OCI-LY1 (cell line): ENCODE measurements at regions not wholly inside any gene's neighbourhood (a gene's known extent, or its start where the extent isn't known, plus 50 kb on each side); places are given as distances from the start of the nearest gene placed in this dataset.

Source experiments
- H2AFZ ChIP-seq: fragments of 200-600 bp; sonication (generic), shearing (Covaris generic); 2 replicates; pipeline ENCODE4 v1.6.0; 2014; ENCODE audit warnings: antibody characterized with exemption, mild to moderate bottlenecking, low read length
- H3F3A ChIP-seq: fragments of 200-600 bp; sonication (generic), shearing (Covaris generic); 2 replicates; pipeline ENCODE4 v1.6.0; 2014; ENCODE audit warnings: mild to moderate bottlenecking, antibody characterized with exemption, low read length, moderate library complexity; ENCODE audit not compliant: insufficient read depth
- H3K27ac ChIP-seq: fragments of 200-600 bp; sonication (generic); 2 replicates; pipeline ENCODE4 v1.5.1; 2014; ENCODE audit warnings: low read length, mixed run types, mild to moderate bottlenecking, low read depth; ENCODE audit not compliant: poor library complexity, severe bottlenecking
- H3K27me3 ChIP-seq: fragments of 200-600 bp; sonication (generic); 2 replicates; pipeline ENCODE4 v1.6.0; 2014; ENCODE audit warnings: antibody characterized with exemption, mild to moderate bottlenecking, low read length, moderate library complexity; ENCODE audit not compliant: insufficient read depth
- H3K36me3 ChIP-seq: fragments of 200-600 bp; sonication (generic); 2 replicates; pipeline ENCODE4 v1.6.1; 2014; ENCODE audit warnings: mild to moderate bottlenecking, antibody characterized with exemption, low read length, moderate library complexity, mixed read lengths; ENCODE audit not compliant: insufficient read depth
- H3K4me1 ChIP-seq: fragments of 200-600 bp; sonication (generic); 2 replicates; pipeline ENCODE4 v1.5.1; 2014; ENCODE audit warnings: mild to moderate bottlenecking, low read length, moderate library complexity; ENCODE audit not compliant: insufficient read depth, severe bottlenecking
- H3K4me2 ChIP-seq: fragments of 200-600 bp; sonication (generic), shearing (Covaris generic); 2 replicates; pipeline ENCODE4 v1.6.1; 2014; ENCODE audit warnings: low read length
- H3K4me3 ChIP-seq: fragments of 200-600 bp; sonication (generic); 2 replicates; pipeline ENCODE4 v1.5.1; 2014; ENCODE audit warnings: low read length, low read depth, mild to moderate bottlenecking, mixed read lengths; ENCODE audit not compliant: poor library complexity, severe bottlenecking
- H3K79me2 ChIP-seq: fragments of 200-600 bp; shearing (Covaris generic); 2 replicates; pipeline ENCODE4 v1.6.1; 2016; ENCODE audit warnings: mixed run types, low read length, mixed read lengths; ENCODE audit not compliant: insufficient read depth
- H3K9ac ChIP-seq: fragments of 200-600 bp; sonication (generic), shearing (Covaris generic); 2 replicates; pipeline ENCODE4 v1.6.1; 2014; ENCODE audit warnings: mild to moderate bottlenecking, low read length, mixed read lengths
- H3K9me2 ChIP-seq: fragments of 200-600 bp; sonication (generic), shearing (Covaris generic); 2 replicates; pipeline ENCODE4 v1.6.1; 2014; ENCODE audit warnings: low read depth, mild to moderate bottlenecking, low read length, mixed read lengths
- H3K9me3 ChIP-seq: fragments of 200-600 bp; shearing (Covaris generic); 2 replicates; pipeline ENCODE4 v1.6.1; 2014; ENCODE audit warnings: low read length, mixed read lengths
- H4K20me1 ChIP-seq: fragments of 200-600 bp; sonication (generic), shearing (Covaris generic); 2 replicates; pipeline ENCODE4 v1.6.0; 2016; ENCODE audit warnings: mild to moderate bottlenecking, low read length; ENCODE audit not compliant: insufficient read depth
- CTCF ChIP-seq: fragments of 200-600 bp; sonication (generic), shearing (Covaris generic); IDR thresholded peaks from 2 replicates; pipeline ENCODE4 v1.5.1; 2017; ENCODE audit warnings: mild to moderate bottlenecking, antibody characterized with exemption, low read length, moderate library complexity, mixed read lengths
- EZH2 ChIP-seq: fragments of 200-600 bp; sonication (generic), shearing (Covaris generic); IDR thresholded peaks from 2 replicates; pipeline ENCODE4 v1.8.0; 2017; ENCODE audit warnings: borderline replicate concordance, mixed run types, mild to moderate bottlenecking, antibody characterized with exemption, low read length, moderate library complexity, mixed read lengths

GRCh38 chr20:55919319-55919718, 86.0 kb downstream of the CBLN4 start:
- no peak for TF ChIP-seq CTCF
- no peak for TF ChIP-seq EZH2
- Histone ChIP-seq H3F3A (no peaks in the 10 kb centered on the region), H3K27me3 (no peaks in the 10 kb centered on the region), H3K9me2 (no peaks in the 10 kb centered on the region), H3K4me1 (no peaks in the 10 kb centered on the region), H4K20me1 (no peaks in the 10 kb centered on the region), H3K79me2 (no peaks in the 10 kb centered on the region), H3K27ac (no peak overlapping the region), H3K4me2 (no peak overlapping the region), H3K4me3 (no peak overlapping the region), H2AFZ (no peak overlapping the region), H3K36me3 (no peaks in the 10 kb centered on the region), H3K9ac (no peak overlapping the region), H3K9me3 (no peaks in the 10 kb centered on the region)

GRCh38 chr20:55918471-55918870, 86.8 kb downstream of the CBLN4 start:
- Histone ChIP-seq H3K9ac (no peak overlapping the region), H3F3A (no peaks in the 10 kb centered on the region), H3K4me1 (no peaks in the 10 kb centered on the region), H3K27ac (no peak overlapping the region), H4K20me1 (no peaks in the 10 kb centered on the region), H3K79me2 (no peaks in the 10 kb centered on the region), H3K27me3 (no peaks in the 10 kb centered on the region), H2AFZ (no peak overlapping the region), H3K9me3 (no peaks in the 10 kb centered on the region), H3K4me2 (no peak overlapping the region), H3K36me3 (no peaks in the 10 kb centered on the region), H3K9me2 (no peaks in the 10 kb centered on the region), H3K4me3 (no peak overlapping the region)
- no peak for TF ChIP-seq CTCF
- no peak for TF ChIP-seq EZH2

- H3K36me3 ChIP-seq = no peaks in the 10 kb centered on the region
- H3K27me3 ChIP-seq = no peaks in the 10 kb centered on the region
- no peaks in the 10 kb centered on the region for H3F3A ChIP-seq
- no peaks in the 10 kb centered on the region for H4K20me1 ChIP-seq
- no peaks in the 10 kb centered on the region for H3K4me1 ChIP-seq
- no peaks in the 10 kb centered on the region for H3K79me2 ChIP-seq
- no peak overlapping the region for H3K4me3 ChIP-seq
- H3K27ac ChIP-seq = no peak overlapping the region
- H3K9me2 ChIP-seq = no peaks in the 10 kb centered on the region
- TF ChIP-seq CTCF (no peak), EZH2 (no peak)
- no peak overlapping the region for H3K9ac ChIP-seq
- no peaks in the 10 kb centered on the region for H3K9me3 ChIP-seq
- no peak overlapping the region for H2AFZ ChIP-seq
- H3K4me2 ChIP-seq = no peak overlapping the region
These were observed 112.3 kb downstream of the CBLN4 start for GRCh38 chr20:55893031-55893430.
